HG03045 (cell line): ENCODE measurements at regions not wholly inside any gene's neighbourhood (a gene's known extent, or its start where the extent isn't known, plus 50 kb on each side); places are given as distances from the start of the nearest gene placed in this dataset.
"Not testable (repeated sequence)": the region's sequence is repeated elsewhere in the genome, so short reads cannot be mapped to it uniquely, and the experiment has no call there.

Source experiments
- ATAC-seq: cut with Tn5 transposase; IDR thresholded peaks from one replicate; pipeline ENCODE4 v1.9.1; 2021; ENCODE audit warnings: mild to moderate bottlenecking, moderate library complexity; ENCODE audit not compliant: unreplicated experiment

GRCh38 chr2:180240774-180241173 is 233.7 kb upstream of the CWC22 start:
- ATAC-seq: no peak

GRCh38 chr2:180238729-180239128 is 231.6 kb upstream of the CWC22 start:
- ATAC-seq: no peak

- ATAC-seq: not testable (repeated sequence)
These were observed 229.0 kb upstream of the CWC22 start for GRCh38 chr2:180236061-180236460.

- ATAC-seq: not testable (repeated sequence)
These were observed 228.4 kb upstream of the CWC22 start for GRCh38 chr2:180235506-180235905.

GRCh38 chr2:180234991-180235390 is 227.9 kb upstream of the CWC22 start:
- not testable (repeated sequence) for ATAC-seq

DNA sequence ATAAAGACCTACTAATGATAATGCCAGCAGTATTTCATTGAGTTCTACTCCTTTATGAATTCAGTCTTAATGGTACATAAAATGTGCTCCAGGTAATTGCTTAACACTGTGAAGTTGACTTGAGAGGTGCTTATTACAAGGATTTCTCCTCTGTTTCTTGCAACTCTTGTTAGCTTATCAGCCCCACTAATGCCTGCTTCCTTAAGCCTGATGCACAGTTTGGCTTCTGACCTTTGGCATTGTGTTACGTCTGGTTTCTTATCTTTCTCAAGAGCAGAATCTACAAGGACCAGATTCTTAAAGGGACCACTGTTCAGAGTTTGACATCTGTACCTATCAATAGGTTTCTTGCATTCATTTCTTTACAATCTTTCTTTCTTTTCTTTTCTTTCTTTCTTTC is 223.9 kb upstream of the CWC22 start:
- ATAC-seq: no peak

DNA sequence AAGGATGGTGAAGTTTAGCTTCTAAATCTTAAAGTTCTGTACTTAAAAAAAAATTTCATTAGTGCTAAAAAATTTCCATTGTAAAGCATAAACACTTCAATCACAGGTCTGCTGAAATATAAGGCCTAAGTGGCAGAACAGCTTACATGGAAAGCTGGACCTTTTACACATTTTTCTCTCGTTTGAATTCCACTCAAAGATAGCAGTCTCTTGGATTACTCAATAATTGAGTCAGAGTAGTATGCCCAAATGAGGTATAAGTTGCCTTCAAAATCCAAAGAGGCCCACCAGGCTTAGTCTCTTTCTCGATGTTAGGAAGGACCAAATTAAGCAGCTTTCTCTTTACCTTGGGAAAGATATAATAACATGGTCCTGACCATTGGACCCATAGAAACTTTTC is 220.4 kb upstream of the CWC22 start:
- no peak for ATAC-seq

DNA sequence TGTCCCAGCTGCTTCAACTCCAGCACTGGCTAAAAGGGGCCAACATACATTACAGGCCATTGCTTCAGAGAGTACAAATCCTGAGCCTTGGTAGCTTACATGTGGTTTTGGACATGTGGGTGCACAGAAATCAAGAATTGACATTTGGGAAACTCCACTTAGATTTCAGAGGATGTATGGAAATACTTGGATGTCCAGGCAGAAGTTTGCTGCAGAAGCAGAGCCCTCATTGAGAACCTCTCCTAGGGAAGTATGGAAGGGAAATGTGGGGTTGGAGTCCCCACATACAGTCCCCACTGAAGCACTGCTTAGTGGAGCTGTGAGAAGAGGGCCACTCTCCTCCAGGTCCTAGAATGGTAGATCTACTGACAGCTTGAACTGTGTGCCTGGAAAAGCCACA is 218.0 kb upstream of the CWC22 start:
- no peak for ATAC-seq

DNA sequence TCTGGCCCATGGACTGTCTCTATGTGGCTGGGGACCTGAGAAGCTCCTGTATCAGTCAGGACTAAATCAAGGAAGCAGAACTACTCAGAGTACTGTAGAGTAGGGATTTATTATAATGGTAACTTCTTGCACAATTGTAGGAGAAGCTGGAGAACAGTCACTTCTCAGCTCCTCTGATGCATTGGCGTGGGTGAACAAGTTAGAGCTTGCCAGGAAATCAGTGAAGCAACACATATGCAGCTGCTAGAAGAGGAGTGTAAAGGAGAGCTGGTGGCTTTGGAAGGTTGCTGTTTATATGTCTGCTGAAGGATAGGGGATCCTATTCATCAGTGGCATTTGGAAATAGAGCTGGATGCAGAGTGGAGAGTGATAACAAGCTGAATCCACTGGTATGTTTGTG is 215.5 kb upstream of the CWC22 start:
- no peak for ATAC-seq

GRCh38 chr2:180219491-180219890 is 212.4 kb upstream of the CWC22 start:
- no peak for ATAC-seq

- no peak for ATAC-seq
These were observed 201.7 kb upstream of the CWC22 start for GRCh38 chr2:180208841-180209240.

DNA sequence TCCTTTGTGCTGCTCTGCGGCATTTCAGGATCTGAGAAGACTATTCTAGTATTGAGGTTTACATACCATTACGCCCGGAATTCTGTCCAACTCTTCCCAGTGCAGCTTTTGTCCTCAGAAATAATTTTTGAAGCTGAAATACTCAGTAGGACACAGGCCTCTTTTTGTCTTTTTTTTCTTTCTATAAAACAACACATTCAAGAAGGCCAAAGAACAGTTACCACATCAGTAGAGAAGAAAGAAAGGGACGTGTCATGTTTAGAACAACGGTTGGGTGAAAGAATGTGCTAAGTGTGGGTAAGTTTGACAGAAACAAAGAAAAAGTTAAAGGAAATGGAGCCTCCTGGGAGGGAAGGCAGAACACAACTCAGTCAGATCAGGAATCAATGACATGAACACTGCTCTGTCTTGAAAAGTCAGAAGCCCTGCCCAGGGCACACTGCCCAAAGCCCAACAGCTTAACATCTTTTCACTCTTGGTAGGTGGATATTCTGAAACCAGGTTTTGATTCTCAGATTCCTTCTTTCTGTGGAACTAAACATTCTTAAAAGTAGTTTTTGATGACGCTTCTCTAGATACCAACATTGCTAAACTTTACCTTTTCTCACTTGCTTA is 198.6 kb upstream of the CWC22 start:
- no peak for ATAC-seq

DNA sequence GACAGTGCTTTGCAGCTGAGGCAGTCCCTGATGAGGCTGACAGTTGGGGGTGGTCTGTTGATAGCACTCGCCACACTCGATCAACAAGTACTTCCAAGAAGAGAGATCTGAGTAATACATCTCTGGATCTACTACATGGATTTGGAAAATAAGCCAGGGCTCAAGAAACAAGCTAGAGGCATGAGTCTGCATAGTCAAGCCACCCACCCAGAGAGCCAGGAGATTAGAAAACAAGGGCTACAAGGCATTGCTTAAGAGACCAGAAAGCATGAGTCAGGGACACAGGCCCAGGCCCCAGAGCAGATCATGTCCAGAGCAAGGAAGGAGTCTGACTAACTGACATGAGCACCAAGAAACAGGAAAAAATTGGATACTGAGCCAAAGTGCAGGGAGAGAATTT is 196.9 kb upstream of the CWC22 start:
- ATAC-seq: no peak

GRCh38 chr2:180202467-180202951 is 195.4 kb upstream of the CWC22 start:
- no peak for ATAC-seq

DNA sequence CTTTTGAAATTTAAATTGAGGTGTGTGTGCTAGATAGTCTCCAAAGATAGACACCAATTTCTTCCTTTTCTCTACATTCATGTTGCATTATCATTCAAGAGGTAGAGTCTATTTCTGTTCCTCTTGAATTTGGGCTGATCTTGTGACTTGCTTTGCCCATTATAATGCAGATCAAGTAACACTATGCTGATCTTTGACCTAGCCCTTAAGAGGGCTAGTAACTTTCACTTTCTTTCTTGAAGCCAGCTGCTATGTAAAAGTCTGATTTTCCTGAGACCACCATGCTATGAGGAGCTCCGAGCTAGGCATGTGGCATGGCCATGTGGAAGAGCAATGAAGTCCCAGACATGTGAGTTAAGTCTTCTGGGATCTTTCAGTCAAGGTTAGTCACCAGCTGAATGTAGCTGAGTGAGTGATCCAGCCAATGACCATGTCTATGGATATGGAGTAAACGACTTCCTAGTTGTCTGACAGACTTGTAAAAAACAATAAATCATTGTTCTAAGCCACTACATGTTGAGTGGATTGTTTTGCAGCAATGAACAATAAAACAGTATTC is 189.4 kb upstream of the CWC22 start:
- ATAC-seq: no peak

DNA sequence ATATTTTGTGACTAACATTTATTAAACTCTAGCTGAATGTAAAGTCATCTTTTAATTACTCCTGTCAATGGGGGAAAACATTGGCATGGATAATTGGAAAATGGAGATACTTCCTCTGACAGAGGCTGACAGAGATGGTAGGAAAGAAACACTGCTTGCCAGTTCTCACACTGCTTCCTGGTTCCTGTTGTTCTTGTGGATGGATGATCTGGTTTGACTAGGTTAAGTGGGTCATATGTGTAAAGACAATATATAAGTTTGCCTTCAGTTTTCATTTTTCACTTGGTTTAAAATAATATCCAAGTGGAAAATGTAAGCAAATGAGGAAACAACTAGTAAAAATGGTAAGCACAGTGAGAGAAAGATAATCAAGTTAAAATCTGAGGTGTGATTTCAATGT is 188.8 kb upstream of the CWC22 start:
- no peak for ATAC-seq

GRCh38 chr2:180191432-180192124 is 184.5 kb upstream of the CWC22 start:
- ATAC-seq: no peak

DNA sequence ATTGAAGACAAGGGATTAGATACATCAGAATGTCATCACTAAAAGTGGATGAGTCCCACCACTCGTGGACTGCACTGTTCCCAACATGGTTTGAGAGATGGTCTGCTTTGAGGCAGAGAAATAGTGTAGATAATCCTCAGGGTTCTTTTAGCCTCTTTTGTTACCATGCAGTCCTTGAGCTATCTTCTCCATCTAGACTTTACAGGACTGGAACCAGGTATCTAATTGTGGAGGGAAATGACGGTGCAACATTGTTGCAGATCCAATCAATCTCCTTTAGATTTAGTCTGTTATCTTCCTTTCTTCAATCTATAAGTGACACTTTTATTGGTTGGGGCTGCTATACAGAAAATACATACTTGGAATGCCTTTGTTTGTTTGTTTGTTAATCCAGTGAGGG is 183.8 kb upstream of the CWC22 start:
- no peak for ATAC-seq

DNA sequence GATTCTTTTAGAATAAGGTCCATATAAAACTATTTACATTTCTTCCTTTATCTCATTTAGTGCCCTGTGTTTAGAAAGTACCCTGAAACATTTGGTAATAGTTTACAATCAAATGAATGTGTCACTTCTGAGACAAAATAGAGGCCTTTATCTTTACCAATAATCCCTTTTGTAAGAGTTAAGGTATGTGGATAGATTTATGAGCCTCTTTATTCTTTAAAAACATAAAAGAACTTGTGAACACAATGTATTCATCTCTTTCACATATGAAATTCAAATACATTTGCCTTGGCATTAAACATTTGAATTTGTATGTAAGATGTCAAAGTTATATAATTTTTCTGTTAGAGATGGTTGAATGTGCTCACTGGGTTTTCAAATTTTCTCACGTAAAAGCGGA is 180.5 kb upstream of the CWC22 start:
- ATAC-seq: no peak

DNA sequence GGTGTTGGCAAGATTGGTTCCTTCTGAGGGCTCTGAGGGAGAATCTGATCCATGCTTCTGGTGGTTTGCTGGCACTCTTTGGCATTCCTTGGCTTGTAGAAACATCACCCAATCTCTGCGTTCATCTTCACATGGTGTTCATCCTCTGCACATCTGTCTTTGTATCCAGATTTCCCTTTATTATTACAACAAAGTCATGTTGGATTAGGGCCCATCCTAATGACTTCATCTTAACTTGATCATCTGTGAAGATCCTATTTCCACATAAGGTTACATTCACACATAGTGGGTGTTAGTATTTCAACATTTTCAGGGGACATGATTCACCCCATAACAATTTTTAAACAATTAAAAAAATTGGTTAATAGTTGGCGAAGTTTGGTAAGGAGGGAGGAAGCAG is 177.4 kb upstream of the CWC22 start:
- ATAC-seq: no peak

GRCh38 chr2:180180511-180180910 is 173.4 kb upstream of the CWC22 start:
- no peak for ATAC-seq

DNA sequence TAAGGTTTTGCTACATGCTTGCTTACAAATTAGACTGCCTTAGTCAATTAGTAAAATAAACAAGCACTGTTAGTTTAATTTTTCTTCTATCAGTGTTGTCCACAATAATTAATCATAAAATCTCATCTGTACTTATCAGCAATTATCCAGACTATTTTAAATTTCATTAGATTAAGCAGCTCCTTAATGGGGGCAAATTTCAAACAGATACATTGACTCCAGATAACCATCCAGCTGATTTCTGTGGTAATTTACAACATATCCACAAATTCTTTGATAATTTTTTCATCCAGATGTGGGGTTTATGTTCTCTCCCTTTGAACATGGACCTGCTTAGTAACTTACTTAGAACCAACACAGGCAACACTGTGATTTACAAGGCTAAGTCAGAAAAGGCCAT is 170.4 kb upstream of the CWC22 start:
- no peak for ATAC-seq
